HCT116 (cell line): ENCODE measurements at regions not wholly inside any gene's neighbourhood (a gene's known extent, or its start where the extent isn't known, plus 50 kb on each side); places are given as distances from the start of the nearest gene placed in this dataset.

ENCODE experiments used
- ATAC-seq: fragments of 200-7000 bp; cut with Tn5 transposase; 2 replicates; pipeline ENCODE4 v1.9.1; 2020; ENCODE audit warnings: mild to moderate bottlenecking, moderate library complexity
- BruUV-seq: library from RNA; stranded (reverse); fragments of 400-500 nt; replicated peaks from 2 replicates; lab custom pipeline; 2021; lab: Mats Ljungman, UMichigan
- CTCF ChIA-PET: fragments of 300-600 bp; sonication (Branson Sonifier 250); formaldehyde crosslinking; loops from one replicate; lab custom pipeline; 2021; ENCODE audit warnings: antibody characterized with exemption; lab: Charles Lee
- POLR2A ChIA-PET: fragments of 300-600, 350-600 bp; sonication (Branson Sonifier 250); formaldehyde crosslinking; loops from one replicate; lab custom pipeline; 2021; ENCODE audit warnings: antibody characterized with exemption; lab: Charles Lee
- RAD21 ChIA-PET, 2 experiments: fragments of 300-600 bp; sonication (Branson Sonifier 250); formaldehyde crosslinking; loops; one replicate each; lab custom pipeline; 2023; ENCODE audit warnings: low total read pairs in 2 of 2; ENCODE audit not compliant: uncharacterized antibody in 2 of 2, unreplicated experiment in 2 of 2, low non-redundant PET in 1 of 2; lab: Charles Lee
- DNase-seq: peaks from one replicate; pipeline ENCODE4 v3.0.0-alpha.2; 2010; ENCODE audit warnings: low read depth, low spot score
- H2AFZ ChIP-seq: fragments of 200-600 bp; shearing (Covaris generic), sonication (generic); 2 replicates; pipeline ENCODE4 v1.6.1; 2017; ENCODE audit warnings: low read depth, mixed run types, mixed read lengths, antibody characterized with exemption, low read length; ENCODE audit not compliant: poor library complexity, severe bottlenecking
- H3K27ac ChIP-seq: 2 replicates; pipeline ENCODE4 v1.5.1; 2012; ENCODE audit warnings: low read depth, low read length
- H3K27me3 ChIP-seq: fragments of 200-600 bp; sonication (generic); 2 replicates; pipeline ENCODE4 v1.6.1; 2016; ENCODE audit warnings: mixed run types, low read length, mixed read lengths; ENCODE audit not compliant: insufficient read depth
- H3K36me3 ChIP-seq, 2 experiments: fragments of 200-500 bp in 1 of 2; fragments of 200-600 bp in 1 of 2; sonication (Bioruptor generic) in 1 of 2; sonication (generic) in 1 of 2; 2 replicates each; pipeline versions ENCODE4 v1.5.1 to v1.6.1; 2014 to 2016; ENCODE audit warnings: low read length in 2 of 2, inconsistent platforms in 1 of 2, mixed read lengths in 1 of 2, mixed run types in 1 of 2; ENCODE audit not compliant: insufficient read depth in 2 of 2, control insufficient read depth in 1 of 2
- H3K4me1 ChIP-seq, 2 experiments: fragments of 200-600 bp in 1 of 2; sonication (generic) in 1 of 2; 2 replicates each; pipeline versions ENCODE4 v1.5.1 to v1.6.1; 2012 to 2017; ENCODE audit warnings: low read length in 2 of 2, inconsistent platforms in 1 of 2, mild to moderate bottlenecking in 1 of 2, mixed read lengths in 1 of 2, mixed run types in 1 of 2, moderate library complexity in 1 of 2; ENCODE audit not compliant: insufficient read depth in 2 of 2, control insufficient read depth in 1 of 2
- H3K4me2 ChIP-seq: fragments of 200-600 bp; sonication (generic); 2 replicates; pipeline ENCODE4 v1.6.1; 2017; ENCODE audit warnings: mixed run types, low read length, mixed read lengths
- H3K4me3 ChIP-seq, 2 experiments: fragments of 200-600 bp in 1 of 2; sonication (generic) in 1 of 2; replicated peaks in 1 of 2; 2 replicates each; pipeline ENCODE4 v1.5.1; 2011 to 2016; ENCODE audit warnings: low read length in 2 of 2, control low read depth in 1 of 2, low read depth in 1 of 2, mild to moderate bottlenecking in 1 of 2, mixed read lengths in 1 of 2, mixed run types in 1 of 2
- H3K79me2 ChIP-seq: fragments of 200-600 bp; sonication (generic); 2 replicates; pipeline ENCODE4 v1.6.1; 2017; ENCODE audit warnings: mild to moderate bottlenecking, mixed run types, low read length, moderate library complexity, mixed read lengths; ENCODE audit not compliant: insufficient read depth
- H3K9ac ChIP-seq: fragments of 200-600 bp; sonication (generic); 2 replicates; pipeline ENCODE4 v1.6.1; 2016; ENCODE audit warnings: low read length, mixed read lengths
- H3K9me2 ChIP-seq: fragments of 200-600 bp; sonication (generic), shearing (Covaris generic); 2 replicates; pipeline ENCODE4 v1.6.1; 2017; ENCODE audit warnings: mixed run types, mild to moderate bottlenecking, moderate library complexity; ENCODE audit not compliant: insufficient read depth
- H3K9me3 ChIP-seq, 2 experiments: fragments of 200-500 bp in 1 of 2; fragments of 200-600 bp in 1 of 2; sonication (Bioruptor generic) in 1 of 2; sonication (generic) in 1 of 2; 2 replicates each; pipeline ENCODE4 v1.6.1; 2014 to 2017; ENCODE audit warnings: low read length in 2 of 2, mixed read lengths in 2 of 2, inconsistent platforms in 1 of 2, low read depth in 1 of 2, mild to moderate bottlenecking in 1 of 2, mixed run types in 1 of 2, moderate library complexity in 1 of 2; ENCODE audit not compliant: control insufficient read depth in 1 of 2, insufficient read depth in 1 of 2
- H4K20me1 ChIP-seq: fragments of 200-600 bp; sonication (generic), shearing (Covaris generic); 2 replicates; pipeline ENCODE4 v1.6.1; 2017; ENCODE audit warnings: mixed run types, mild to moderate bottlenecking, moderate library complexity; ENCODE audit not compliant: insufficient read depth
- ELF1 ChIP-seq: IDR thresholded peaks from 2 replicates; pipeline ENCODE4 v1.6.1; 2012; ENCODE audit warnings: low read depth, borderline replicate concordance
- EZH2phosphoT487 ChIP-seq: fragments of 200-600 bp; IDR thresholded peaks from 2 replicates; pipeline ENCODE4 v1.6.1; 2018; ENCODE audit warnings: antibody characterized with exemption, borderline replicate concordance
- POLR2A ChIP-seq: IDR thresholded peaks from 2 replicates; pipeline ENCODE4 v1.7.0; 2011; ENCODE audit warnings: borderline replicate concordance; ENCODE audit not compliant: insufficient read depth, insufficient read length; ENCODE audit errors: extremely low read depth
- POLR2AphosphoS5 ChIP-seq: IDR thresholded peaks from 2 replicates; pipeline ENCODE4 v1.6.1; 2011; ENCODE audit warnings: mild to moderate bottlenecking, low read depth, low read length, moderate library complexity
- RAD21 ChIP-seq: IDR thresholded peaks from 2 replicates; pipeline ENCODE4 v1.6.1; 2012; ENCODE audit warnings: low read depth, mild to moderate bottlenecking
- REST ChIP-seq: IDR thresholded peaks from 2 replicates; pipeline ENCODE4 v1.6.1; 2012; ENCODE audit warnings: low read depth
- SIN3A ChIP-seq: IDR thresholded peaks from 2 replicates; pipeline ENCODE4 v1.6.1; 2012; ENCODE audit warnings: low read depth
- SP1 ChIP-seq: IDR thresholded peaks from 2 replicates; pipeline ENCODE4 v1.6.1; 2012; ENCODE audit warnings: low read depth
- TCF7L2 ChIP-seq: IDR thresholded peaks from 2 replicates; pipeline ENCODE4 v1.7.0; 2011; ENCODE audit warnings: borderline replicate concordance, inconsistent platforms; ENCODE audit not compliant: insufficient read depth, insufficient read length; ENCODE audit errors: extremely low read depth
- ZBTB33 ChIP-seq: IDR thresholded peaks from 2 replicates; pipeline ENCODE4 v1.6.1; 2011; ENCODE audit warnings: mild to moderate bottlenecking, low read length, moderate library complexity; ENCODE audit not compliant: insufficient replicate concordance; ENCODE audit errors: extremely low read depth
- ZFX ChIP-seq: fragments of 450-650 bp; IDR thresholded peaks from 2 replicates; pipeline ENCODE4 v1.6.1; 2017
- intact Hi-C: fragments of 100-400 bp; cut with micrococcal nuclease; formaldehyde crosslinking; loops from 2 replicates; pipeline ENCODE4 v1.10.0; 2022

DNA sequence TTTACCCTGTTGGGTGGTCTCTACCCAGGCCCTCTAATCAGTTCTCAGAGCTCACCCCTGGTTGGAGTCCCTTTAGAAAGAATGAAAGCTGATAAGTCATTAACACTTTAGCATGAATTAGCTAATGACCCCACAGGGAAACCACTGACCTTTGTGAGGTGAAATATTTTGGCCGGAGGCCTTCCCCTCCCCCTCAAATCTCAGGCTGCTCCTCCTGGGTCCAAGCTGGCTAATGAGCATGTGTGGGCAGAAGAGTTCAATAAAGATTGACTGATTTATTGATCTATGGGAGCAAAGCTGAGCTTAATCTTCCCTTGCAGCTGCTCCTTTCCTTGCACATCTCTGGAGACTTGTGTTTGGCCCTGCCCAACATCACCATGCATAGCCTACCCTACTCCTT lies 78.8 kb upstream of the CCDC85A start:
- ATAC-seq (no peak), DNase-seq (no peak)
- intact Hi-C loops = no loop called here
- no peak overlapping the region for H2AFZ ChIP-seq
- H3K9me2 ChIP-seq = no peaks in the 10 kb centered on the region
- H3K27ac ChIP-seq = no peak overlapping the region
- no peak overlapping the region for H3K4me2 ChIP-seq
- no peaks in the 10 kb centered on the region for H3K4me1 ChIP-seq
- POLR2A ChIA-PET = no interaction called here
- H4K20me1 ChIP-seq = no peaks in the 10 kb centered on the region
- no peak overlapping the region for H3K4me3 ChIP-seq
- H3K27me3 ChIP-seq = no peaks in the 10 kb centered on the region
- H3K79me2 ChIP-seq = no peaks in the 10 kb centered on the region
- RAD21 ChIA-PET = no interaction called here
- H3K9me3 ChIP-seq = no peaks in the 10 kb centered on the region
- no peaks in the 10 kb centered on the region for H3K36me3 ChIP-seq
- CTCF ChIA-PET = no interaction called here
- no TSS peak for BruUV-seq
- no peak overlapping the region for H3K9ac ChIP-seq
- TF ChIP-seq RAD21 = no peak
- no peak for TF ChIP-seq REST
- TF ChIP-seq EZH2phosphoT487 = no peak
- no peak for TF ChIP-seq ELF1
- no peak for TF ChIP-seq POLR2AphosphoS5
- no peak for TF ChIP-seq SIN3A
- TF ChIP-seq POLR2A = no peak
- TF ChIP-seq TCF7L2 = no peak
- no peak for TF ChIP-seq SP1
- TF ChIP-seq ZBTB33 = no peak
- no peak for TF ChIP-seq ZFX
